Astrocyte of the spinal cord (primary cell): ENCODE measurements at regions not wholly inside any gene's neighbourhood (a gene's known extent, or its start where the extent isn't known, plus 50 kb on each side); places are given as distances from the start of the nearest gene placed in this dataset.
A peak's percentile ranks its signal among the peaks of the same experiment; 100 is the strongest.

Experiments
- DNase-seq: peaks from one replicate; pipeline ENCODE4 v3.0.0; 2011; ENCODE audit warnings: low read depth, low spot score
- H3K4me3 ChIP-seq: 2 replicates; pipeline ENCODE4 v1.5.1; 2011; ENCODE audit warnings: low read depth, mild to moderate bottlenecking, low read length, moderate library complexity
- in situ Hi-C: cut with HindIII; loops from 2 replicates; pipeline ENCODE4 v1.10.0; 2017; ENCODE audit warnings: low sequenced_read_pairs
- TF ChIP-seq, protein P1 (sequence below): IDR thresholded peaks from 2 replicates; pipeline ENCODE4 v1.5.1; 2012; ENCODE audit warnings: low read depth, mild to moderate bottlenecking, low read length, inconsistent platforms

DNA sequence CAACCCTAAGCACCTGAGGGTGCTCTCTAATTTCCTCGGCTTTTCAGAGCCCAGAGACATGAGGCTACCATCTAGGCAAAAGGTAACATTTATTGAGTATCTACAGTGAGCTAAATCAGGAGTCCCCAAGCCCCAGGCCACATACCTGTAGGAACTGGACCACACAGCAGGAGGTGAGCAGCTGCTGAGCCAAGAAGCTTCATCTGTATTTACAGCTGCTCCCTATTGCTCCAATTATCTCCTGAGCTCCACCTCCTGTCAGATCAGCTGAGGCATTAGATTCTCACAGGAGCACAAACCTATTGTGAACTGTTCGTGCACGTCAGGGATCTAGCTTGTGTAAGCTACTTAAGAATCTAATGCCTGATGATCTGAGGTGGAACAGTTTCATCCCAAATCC lies 70.2 kb downstream of the RND3 start:
- in situ Hi-C loops: no loop called here
- TF ChIP-seq, protein P1, sequence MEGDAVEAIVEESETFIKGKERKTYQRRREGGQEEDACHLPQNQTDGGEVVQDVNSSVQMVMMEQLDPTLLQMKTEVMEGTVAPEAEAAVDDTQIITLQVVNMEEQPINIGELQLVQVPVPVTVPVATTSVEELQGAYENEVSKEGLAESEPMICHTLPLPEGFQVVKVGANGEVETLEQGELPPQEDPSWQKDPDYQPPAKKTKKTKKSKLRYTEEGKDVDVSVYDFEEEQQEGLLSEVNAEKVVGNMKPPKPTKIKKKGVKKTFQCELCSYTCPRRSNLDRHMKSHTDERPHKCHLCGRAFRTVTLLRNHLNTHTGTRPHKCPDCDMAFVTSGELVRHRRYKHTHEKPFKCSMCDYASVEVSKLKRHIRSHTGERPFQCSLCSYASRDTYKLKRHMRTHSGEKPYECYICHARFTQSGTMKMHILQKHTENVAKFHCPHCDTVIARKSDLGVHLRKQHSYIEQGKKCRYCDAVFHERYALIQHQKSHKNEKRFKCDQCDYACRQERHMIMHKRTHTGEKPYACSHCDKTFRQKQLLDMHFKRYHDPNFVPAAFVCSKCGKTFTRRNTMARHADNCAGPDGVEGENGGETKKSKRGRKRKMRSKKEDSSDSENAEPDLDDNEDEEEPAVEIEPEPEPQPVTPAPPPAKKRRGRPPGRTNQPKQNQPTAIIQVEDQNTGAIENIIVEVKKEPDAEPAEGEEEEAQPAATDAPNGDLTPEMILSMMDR: no peak
- DNase-seq: no peak
- no peak overlapping the region for H3K4me3 ChIP-seq

DNA sequence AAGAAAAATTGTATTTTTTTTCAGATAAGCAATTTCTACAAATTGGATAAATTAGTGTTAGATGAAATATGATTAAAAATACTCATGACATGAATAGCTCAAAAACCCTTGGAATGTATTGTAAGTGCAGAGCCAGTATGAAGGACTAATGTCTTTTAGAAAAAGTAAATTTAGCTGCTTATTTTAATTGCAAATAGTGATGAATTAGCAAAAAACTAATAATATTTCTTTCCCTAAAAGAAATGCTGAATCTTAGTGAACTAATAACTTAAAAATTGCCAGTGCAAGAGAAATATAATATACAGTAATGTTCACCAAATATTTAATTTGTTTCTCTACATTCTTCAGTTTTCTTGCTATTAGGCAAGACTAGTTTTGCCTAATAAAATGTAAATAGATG lies 72.4 kb downstream of the RND3 start:
- in situ Hi-C loops: no loop called here
- no peak for DNase-seq
- TF ChIP-seq, protein P1: no peak
- H3K4me3 ChIP-seq: no peak overlapping the region

DNA sequence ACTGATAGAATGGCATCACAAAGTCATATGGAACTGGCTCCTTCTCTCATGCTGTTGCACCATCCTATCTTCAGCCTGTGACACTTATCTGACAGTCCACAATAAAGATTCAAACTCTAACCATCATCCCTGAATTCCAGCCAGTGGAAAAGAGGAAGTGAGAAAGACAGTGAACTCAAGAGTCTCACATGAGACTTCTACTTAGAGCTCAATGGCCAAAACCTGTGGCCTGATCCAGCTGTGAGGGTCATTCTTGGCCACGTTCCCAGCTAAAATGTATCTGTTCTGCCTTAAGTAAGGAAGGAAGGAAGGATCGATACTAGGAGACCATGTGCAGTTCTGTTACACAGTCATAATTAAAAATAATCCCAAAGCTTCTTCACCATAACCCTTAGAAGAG lies 73.6 kb downstream of the RND3 start:
- in situ Hi-C loops: no loop called here

DNA sequence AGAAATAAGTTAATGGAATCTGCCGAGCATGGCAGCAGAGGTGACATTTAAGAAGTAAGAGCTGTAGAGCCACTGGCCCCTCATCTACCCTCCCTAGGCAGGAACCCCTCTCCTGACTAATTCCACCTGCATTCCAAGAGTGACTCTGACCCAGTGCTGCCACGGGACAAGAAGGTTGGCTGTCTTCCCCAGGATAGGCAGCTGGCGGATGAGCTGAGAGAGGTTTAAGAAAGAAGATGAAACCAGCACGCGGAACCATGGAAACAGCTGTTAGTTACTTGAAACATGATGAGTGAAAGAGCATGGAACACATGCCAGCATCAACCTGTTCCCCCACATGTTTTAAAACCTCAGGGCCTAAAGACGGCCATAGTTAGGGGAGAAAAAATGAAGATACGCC lies 74.1 kb downstream of the RND3 start:
- no peak for DNase-seq
- TF ChIP-seq, protein P1: no peak
- H3K4me3 ChIP-seq: no peak overlapping the region
- in situ Hi-C loops: no loop called here

More for the DNA sequence above, 73.6 kb downstream of the RND3 start:
- H3K4me3 ChIP-seq: no peak overlapping the region
- no peak for DNase-seq
- TF ChIP-seq, protein P1: no peak

DNA sequence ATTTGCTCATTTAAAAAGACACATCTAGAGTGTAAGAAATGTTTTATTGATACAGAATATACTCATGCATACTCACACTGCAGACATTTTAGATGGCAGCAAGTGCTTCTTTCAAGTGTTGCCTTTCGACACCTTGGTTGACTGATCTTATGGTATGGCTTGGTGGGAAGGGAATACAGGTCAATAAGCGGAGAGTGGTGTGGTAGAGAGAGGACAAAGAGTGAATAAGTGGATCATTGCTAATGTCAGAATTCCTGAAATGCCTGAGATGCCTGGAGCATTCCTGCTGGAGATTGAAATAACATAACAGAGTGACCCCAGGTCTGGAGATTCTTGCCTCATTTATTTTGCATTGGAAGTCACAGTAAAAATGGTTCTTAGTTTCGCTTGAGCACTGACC lies 76.7 kb downstream of the RND3 start:
- H3K4me3 ChIP-seq: no peak overlapping the region
- DNase-seq: peak; percentile 65
- in situ Hi-C loops: no loop called here
- TF ChIP-seq, protein P1: no peak

DNA sequence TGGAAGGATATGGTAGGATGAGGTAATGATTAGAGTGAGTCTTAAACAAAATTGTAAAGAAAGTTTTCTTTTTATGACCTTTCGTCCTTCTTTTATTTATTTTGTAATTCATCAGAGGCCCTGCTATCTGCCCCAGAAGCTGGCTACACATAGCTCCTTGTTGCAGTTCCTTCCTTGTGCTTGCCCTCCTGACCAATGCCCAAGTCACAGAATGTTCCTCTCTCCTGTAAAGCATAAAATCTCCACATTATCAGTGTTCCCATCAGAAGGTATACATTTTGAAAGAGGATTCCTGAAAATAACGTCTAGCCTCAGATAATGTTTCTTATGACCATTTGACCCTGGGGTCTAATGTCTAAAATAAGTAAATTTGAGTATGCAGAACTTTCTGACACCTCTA lies 78.3 kb downstream of the RND3 start:
- TF ChIP-seq, protein P1: no peak
- in situ Hi-C loops: no loop called here
- H3K4me3 ChIP-seq: no peak overlapping the region
- peak; percentile 13 for DNase-seq

- TF ChIP-seq, protein P1: no peak
- DNase-seq: no peak
- no peak overlapping the region for H3K4me3 ChIP-seq
- in situ Hi-C loops: no loop called here
These were observed 83.3 kb downstream of the RND3 start for GRCh38 chr2:150404147-150404546.
